Spleen (tissue), 11 donors: ENCODE measurements at regions not wholly inside any gene's neighbourhood (a gene's known extent, or its start where the extent isn't known, plus 50 kb on each side); places are given as distances from the start of the nearest gene placed in this dataset.
A peak's percentile ranks its signal among the peaks of the same experiment; 100 is the strongest.

Experiments
- DNase-seq: peaks from one replicate; pipeline ENCODE4 v3.0.0-alpha.2; 2020
- H3K27ac ChIP-seq, 8 donors: fragments of 200-600 bp; sonication (generic) in 7 of 8; 1 replicate in 4 of 8; 2 replicates in 4 of 8; pipeline versions ENCODE4 v1.5.0 to v1.8.0; 2016 to 2021; ENCODE audit warnings: inconsistent platforms in 4 of 8, mild to moderate bottlenecking in 4 of 8, moderate library complexity in 1 of 8
- H3K27me3 ChIP-seq, 7 donors: fragments of 200-600 bp; sonication (generic) in 6 of 7; replicated peaks in 1 of 7; 1 replicate in 4 of 7; 2 replicates in 3 of 7; pipeline versions ENCODE4 v1.5.0 to v1.8.0; 2016 to 2021; ENCODE audit warnings: inconsistent platforms in 3 of 7, mild to moderate bottlenecking in 1 of 7
- H3K36me3 ChIP-seq, 6 donors: fragments of 200-600 bp; sonication (generic) in 5 of 6; 1 replicate in 4 of 6; 2 replicates in 2 of 6; pipeline versions ENCODE4 v1.5.0 to v1.8.0; 2016 to 2021; ENCODE audit warnings: inconsistent platforms in 2 of 6
- H3K4me1 ChIP-seq, 6 donors: fragments of 200-600 bp; sonication (generic) in 5 of 6; 1 replicate in 3 of 6; 2 replicates in 3 of 6; pipeline versions ENCODE4 v1.5.0 to v1.8.0; 2016 to 2021; ENCODE audit warnings: inconsistent platforms in 3 of 6
- H3K4me3 ChIP-seq, 8 donors: fragments of 200-600 bp; sonication (generic) in 7 of 8; 1 replicate in 4 of 8; 2 replicates in 4 of 8; pipeline versions ENCODE4 v1.5.0 to v1.8.0; 2016 to 2021; ENCODE audit warnings: inconsistent platforms in 4 of 8, mild to moderate bottlenecking in 4 of 8, moderate library complexity in 2 of 8
- H3K9me3 ChIP-seq, 8 donors: fragments of 200-600 bp; sonication (generic) in 7 of 8; 1 replicate in 4 of 8; 2 replicates in 4 of 8; pipeline versions ENCODE4 v1.5.0 to v1.8.0; 2016 to 2021; ENCODE audit warnings: inconsistent platforms in 4 of 8
- CTCF ChIP-seq, 11 experiments: fragments of 200-600 bp in 7 of 11; fragments of 450-650 bp in 4 of 11; sonication (generic) in 4 of 11; IDR thresholded peaks in 8 of 11; conservative IDR thresholded peaks in 3 of 11; 1 replicate in 7 of 11; 2 replicates in 4 of 11; pipeline versions ENCODE4 v1.4.0 to v1.8.0; 2016 to 2021; ENCODE audit warnings: antibody characterized with exemption in 11 of 11, inconsistent platforms in 4 of 11, mild to moderate bottlenecking in 1 of 11
- POLR2A ChIP-seq, 3 donors: fragments of 450-650 bp; IDR thresholded peaks; one replicate each; pipeline ENCODE4 v1.5.1; 2017; ENCODE audit warnings: antibody characterized with exemption in 3 of 3, mild to moderate bottlenecking in 1 of 3
- POLR2AphosphoS5 ChIP-seq, 3 donors: sonication (generic); formaldehyde crosslinking; IDR thresholded peaks; one replicate each; pipeline ENCODE4 v1.5.1; 2017; ENCODE audit warnings: antibody characterized with exemption in 3 of 3
- WGBS, 5 donors: extraction: QIAGEN DNeasy Blood & Tissue Kit in 3 of 5; methylation state at CpG; one replicate each; pipeline versions ENCODE4 v1.1.5 to v1.1.7; 2013 to 2018; 5-methylcytosine and 5-hydroxymethylcytosine counted together
- intact Hi-C: fragments of 100-400 bp; cut with DNase I; formaldehyde crosslinking; loops from one replicate; pipeline ENCODE4 v1.15.0; 2023; ENCODE audit warnings: low total_unique reads
- donor health status: healthy with polysubstance abuse.
- donor health status: DM: no; HTN: no; CAD: no; lungs with moderate emphysema.
- donor health status: DM: no; HTN: no; CAD: no.
- donor health status: Bipolar disorder and iron deficiency.
- donor health status: healthy.
- donor health status: DM: no; HTN: no; CAD: no.
- donor health status: DM: yes; HTN: yes; CAD: no.

DNA sequence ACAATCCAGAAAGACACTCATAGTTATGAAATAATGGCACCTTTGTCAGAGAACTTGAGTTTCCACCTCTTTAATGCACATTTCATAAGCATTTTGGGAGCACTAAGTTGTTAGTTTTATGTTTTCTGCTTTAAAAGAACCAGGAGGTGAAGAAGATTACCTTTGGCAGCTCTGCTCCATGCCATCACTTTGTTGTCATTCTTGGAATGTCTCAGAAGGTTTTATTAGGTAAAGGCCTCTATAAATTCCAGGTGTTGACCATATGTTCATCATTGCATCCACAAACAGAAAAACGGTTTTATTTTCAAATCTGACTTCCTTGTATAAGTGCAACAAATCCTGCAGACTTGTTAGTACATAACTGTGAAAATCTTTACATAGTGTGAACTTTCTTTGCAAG lies 424.8 kb downstream of the MDFIC start:
- Histone ChIP-seq H3K27me3 (no peaks in the 10 kb centered on the region), H3K4me3 (no peak overlapping the region), H3K27ac (no peak overlapping the region), H3K36me3 (no peaks in the 10 kb centered on the region), H3K4me1 (no peaks in the 10 kb centered on the region), H3K9me3 (no peaks in the 10 kb centered on the region)
- no peak for DNase-seq
- TF ChIP-seq POLR2A (IDR thresholded peaks at IDR 0.05) (no peak), CTCF (IDR thresholded peaks at IDR 0.05 in 8 of 11, conservative IDR thresholded peaks at IDR 0.05 in 3 of 11) (no peak), POLR2AphosphoS5 (IDR thresholded peaks at IDR 0.05) (no peak)
- WGBS, 5 donors, result 45 to 68% (median 46%) methylated on average over 1 of the region's 1 CpG
- intact Hi-C loops, result no loop called here

- Histone ChIP-seq H3K9me3 (no peaks in the 10 kb centered on the region), H3K27me3 (no peaks in the 10 kb centered on the region), H3K36me3 (no peaks in the 10 kb centered on the region), H3K27ac (no peak overlapping the region), H3K4me1 (no peaks in the 10 kb centered on the region), H3K4me3 (no peak overlapping the region)
- TF ChIP-seq POLR2A (IDR thresholded peaks at IDR 0.05) (no peak), POLR2AphosphoS5 (IDR thresholded peaks at IDR 0.05) (no peak), CTCF (IDR thresholded peaks at IDR 0.05 in 8 of 11, conservative IDR thresholded peaks at IDR 0.05 in 3 of 11) (peak in 2 of 11 experiments; percentile 17 to 23)
- intact Hi-C loops, result no loop called here
- 65 to 70% (median 68%) methylated on average over 4 of the region's 4 CpGs for WGBS, 5 donors
- DNase-seq, result no peak
Measured at GRCh38 chr7:115340828-115341227, 418.9 kb downstream of the MDFIC start.

GRCh38 chr7:115338016-115338415 lies 416.1 kb downstream of the MDFIC start:
- H3K4me3 ChIP-seq, result no peak overlapping the region
- no peak overlapping the region for H3K27ac ChIP-seq
- intact Hi-C loops, result no loop called here
- H3K36me3 ChIP-seq, result no peaks in the 10 kb centered on the region
- no peak for TF ChIP-seq POLR2AphosphoS5 (IDR thresholded peaks at IDR 0.05)
- no peak for TF ChIP-seq POLR2A (IDR thresholded peaks at IDR 0.05)
- TF ChIP-seq CTCF (IDR thresholded peaks at IDR 0.05 in 8 of 11, conservative IDR thresholded peaks at IDR 0.05 in 3 of 11), result no peak
- no peaks in the 10 kb centered on the region for H3K4me1 ChIP-seq
- no peaks in the 10 kb centered on the region for H3K27me3 ChIP-seq
- no peak for DNase-seq
- H3K9me3 ChIP-seq, result no peaks in the 10 kb centered on the region
- WGBS, 5 donors, result 83 to 88% (median 85%) methylated on average over 4 of the region's 4 CpGs

DNA sequence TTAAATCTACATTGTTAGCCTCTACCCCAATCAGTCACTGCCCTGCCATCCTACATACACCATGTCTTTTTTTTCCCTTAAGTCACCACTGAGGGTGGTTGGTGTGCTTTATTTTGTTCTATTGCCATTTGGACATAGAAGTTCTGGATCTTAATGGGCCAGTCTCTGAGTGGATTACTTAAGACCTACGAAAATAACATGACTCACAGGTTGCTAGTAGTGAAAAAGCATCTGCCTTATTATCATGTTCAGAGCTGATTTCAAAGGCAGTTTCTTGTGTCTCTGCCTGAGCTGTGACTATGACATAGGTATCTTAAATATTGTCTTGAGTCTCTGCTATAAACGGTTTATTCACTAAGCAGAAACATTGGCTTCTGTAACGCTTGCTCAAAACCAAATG lies 410.8 kb downstream of the MDFIC start:
- WGBS, 5 donors, result 77 to 84% (median 80%) methylated on average over 3 of the region's 3 CpGs
- TF ChIP-seq CTCF (IDR thresholded peaks at IDR 0.05 in 8 of 11, conservative IDR thresholded peaks at IDR 0.05 in 3 of 11) (no peak), POLR2AphosphoS5 (IDR thresholded peaks at IDR 0.05) (no peak), POLR2A (IDR thresholded peaks at IDR 0.05) (no peak)
- Histone ChIP-seq H3K4me3 (no peak overlapping the region), H3K27me3 (no peaks in the 10 kb centered on the region), H3K36me3 (no peaks in the 10 kb centered on the region), H3K9me3 (no peaks in the 10 kb centered on the region), H3K4me1 (no peaks in the 10 kb centered on the region), H3K27ac (no peak overlapping the region)
- intact Hi-C loops, result no loop called here
- DNase-seq, result no peak
